Keratinocyte (primary cell): ENCODE measurements at regions not wholly inside any gene's neighbourhood (a gene's known extent, or its start where the extent isn't known, plus 50 kb on each side); places are given as distances from the start of the nearest gene placed in this dataset.

Experiments
- DNase-seq: peaks from one replicate; pipeline ENCODE4 v3.0.0-alpha.2; 2011; ENCODE audit warnings: low read depth, missing footprints, low spot score
- FAIRE-seq: peaks from 2 replicates; lab custom pipeline; 2011; peaks lifted over from hg19 to GRCh38; lab: Jason Lieb, UNC
- H2AFZ ChIP-seq: 2 replicates; pipeline ENCODE4 v1.6.0; 2012; ENCODE audit warnings: low read length, control low read depth, inconsistent platforms; ENCODE audit not compliant: control insufficient read depth
- H3K27ac ChIP-seq: 2 replicates; pipeline ENCODE4 v1.5.1; 2011; ENCODE audit warnings: low read length; ENCODE audit not compliant: control insufficient read depth, insufficient read depth
- H3K27me3 ChIP-seq: 3 replicates; pipeline ENCODE4 v1.6.0; 2011; ENCODE audit warnings: low read length; ENCODE audit not compliant: control insufficient read depth, insufficient read depth; ENCODE audit errors: extremely low read depth
- H3K36me3 ChIP-seq, 2 experiments: 2 replicates in 1 of 2; 3 replicates in 1 of 2; pipeline ENCODE4 v1.5.1; 2011; ENCODE audit warnings: low read length in 2 of 2, mild to moderate bottlenecking in 1 of 2; ENCODE audit not compliant: control insufficient read depth in 2 of 2, insufficient read depth in 2 of 2; ENCODE audit errors: extremely low read depth in 1 of 2
- H3K4me1 ChIP-seq: 3 replicates; pipeline ENCODE4 v1.5.1; 2011; ENCODE audit warnings: low read length; ENCODE audit not compliant: control insufficient read depth, insufficient read depth; ENCODE audit errors: extremely low read depth
- H3K4me2 ChIP-seq: 3 replicates; pipeline ENCODE4 v1.6.0; 2011; ENCODE audit warnings: low read depth, low read length; ENCODE audit not compliant: control insufficient read depth, insufficient read depth; ENCODE audit errors: extremely low read depth
- H3K4me3 ChIP-seq, 3 experiments: fragments of 200-600 bp in 1 of 3; sonication (generic) in 1 of 3; 2 replicates in 2 of 3; 3 replicates in 1 of 3; pipeline ENCODE4 v1.5.1; 2011 to 2016; ENCODE audit warnings: low read length in 3 of 3, mild to moderate bottlenecking in 3 of 3, control low read depth in 2 of 3, inconsistent platforms in 1 of 3, low read depth in 1 of 3, mixed read lengths in 1 of 3, mixed run types in 1 of 3, moderate library complexity in 1 of 3; ENCODE audit not compliant: control insufficient read depth in 2 of 3, insufficient read depth in 2 of 3; ENCODE audit errors: extremely low read depth in 1 of 3
- H3K79me2 ChIP-seq: 2 replicates; pipeline ENCODE4 v1.6.0; 2012; ENCODE audit warnings: low read length; ENCODE audit not compliant: control insufficient read depth, insufficient read depth
- H3K9ac ChIP-seq: 3 replicates; pipeline ENCODE4 v1.6.0; 2011; ENCODE audit warnings: low read length; ENCODE audit not compliant: control insufficient read depth, insufficient read depth; ENCODE audit errors: extremely low read depth
- H3K9me1 ChIP-seq: 3 replicates; pipeline ENCODE4 v1.6.0; 2011; ENCODE audit warnings: low read length; ENCODE audit not compliant: control insufficient read depth, insufficient read depth; ENCODE audit errors: extremely low read depth
- H3K9me3 ChIP-seq: 2 replicates; pipeline ENCODE4 v1.5.1; 2012; ENCODE audit warnings: low read depth, low read length; ENCODE audit not compliant: control insufficient read depth
- H4K20me1 ChIP-seq: 3 replicates; pipeline ENCODE4 v1.6.0; 2011; ENCODE audit warnings: low read length; ENCODE audit not compliant: control insufficient read depth, insufficient read depth; ENCODE audit errors: extremely low read depth
- CTCF ChIP-seq, 3 experiments: IDR thresholded peaks in 1 of 3; conservative IDR thresholded peaks in 1 of 3; optimal IDR thresholded peaks in 1 of 3; 2 replicates in 2 of 3; 3 replicates in 1 of 3; pipeline versions ENCODE3 to v1.5.1; 2011; ENCODE audit warnings: low read length in 3 of 3, mild to moderate bottlenecking in 3 of 3, moderate library complexity in 2 of 3, control low read depth in 1 of 3, inconsistent platforms in 1 of 3; ENCODE audit not compliant: insufficient read depth in 2 of 3; ENCODE audit errors: extremely low read depth in 1 of 3
- EZH2 ChIP-seq: IDR thresholded peaks from one replicate; pipeline ENCODE4 v1.6.1; 2012; ENCODE audit warnings: inconsistent platforms, mild to moderate bottlenecking, low read length, moderate library complexity
- dilution Hi-C: fragments of 300-500 bp; cut with MboI; formaldehyde crosslinking; loops from one replicate; pipeline ENCODE4 v1.7.0; 2020; ENCODE audit warnings: low sequenced_read_pairs; ENCODE audit not compliant: extremely low pct_ligation_motif_present

GRCh38 chr15:98447069-98447468 is 201.3 kb upstream of the IGF1R start:
- FAIRE-seq, result no peak
- dilution Hi-C loops, result no loop called here
- H3K27me3 ChIP-seq, result peaks cover 20% of the 10 kb centered on the region

GRCh38 chr15:98451236-98451635 is 197.1 kb upstream of the IGF1R start:
- dilution Hi-C loops, result no loop called here
- H3K4me1 ChIP-seq, result no peaks in the 10 kb centered on the region
- TF ChIP-seq CTCF (optimal IDR thresholded peaks at IDR 0.05 in 1 of 3, IDR thresholded peaks at IDR 0.05 in 1 of 3, conservative IDR thresholded peaks at IDR 0.05 in 1 of 3; ENCODE audit: extremely low read depth in 1 of 3, insufficient read depth in 2 of 3, low read length in 3 of 3) (no peak), EZH2 (no peak)
- H2AFZ ChIP-seq, result no peak overlapping the region
- no peaks in the 10 kb centered on the region for H3K36me3 ChIP-seq
- FAIRE-seq, result no peak
- H4K20me1 ChIP-seq, result no peaks in the 10 kb centered on the region
- DNase-seq, result no peak
- H3K4me2 ChIP-seq, result no peak overlapping the region
- H3K9ac ChIP-seq, result no peak overlapping the region
- H3K27ac ChIP-seq, result no peak overlapping the region
- no peaks in the 10 kb centered on the region for H3K79me2 ChIP-seq
- no peaks in the 10 kb centered on the region for H3K9me1 ChIP-seq
- no peaks in the 10 kb centered on the region for H3K9me3 ChIP-seq
- peaks cover 10% of the 10 kb centered on the region for H3K27me3 ChIP-seq
- H3K4me3 ChIP-seq, result no peak overlapping the region

More at GRCh38 chr15:98447069-98447468, 201.3 kb upstream of the IGF1R start:
- no peak overlapping the region for H2AFZ ChIP-seq
- DNase-seq, result no peak
- no peak overlapping the region for H3K27ac ChIP-seq
- H3K4me2 ChIP-seq, result no peak overlapping the region
- no peak overlapping the region for H3K9ac ChIP-seq
- no peaks in the 10 kb centered on the region for H3K9me3 ChIP-seq
- TF ChIP-seq CTCF (optimal IDR thresholded peaks at IDR 0.05 in 1 of 3, IDR thresholded peaks at IDR 0.05 in 1 of 3, conservative IDR thresholded peaks at IDR 0.05 in 1 of 3; ENCODE audit: extremely low read depth in 1 of 3, insufficient read depth in 2 of 3, low read length in 3 of 3) (no peak), EZH2 (no peak)
- H3K4me1 ChIP-seq, result peaks cover 7% of the 10 kb centered on the region
- no peak overlapping the region for H3K4me3 ChIP-seq
- no peaks in the 10 kb centered on the region for H4K20me1 ChIP-seq
- no peaks in the 10 kb centered on the region for H3K36me3 ChIP-seq
- H3K79me2 ChIP-seq, result no peaks in the 10 kb centered on the region
- no peaks in the 10 kb centered on the region for H3K9me1 ChIP-seq
